Liver (tissue), 8 donors: ENCODE measurements at regions not wholly inside any gene's neighbourhood (a gene's known extent, or its start where the extent isn't known, plus 50 kb on each side); places are given as distances from the start of the nearest gene placed in this dataset.

Source experiments
- DNase-seq: peaks from one replicate; pipeline ENCODE4 v3.0.0-alpha.2; 2017; ENCODE audit warnings: low spot score
- H3K27ac ChIP-seq, 2 donors: one replicate each; pipeline ENCODE4 v1.7.0; 2013; ENCODE audit warnings: inconsistent platforms in 2 of 2, low read length in 2 of 2, control low read depth in 1 of 2, low read depth in 1 of 2, mild to moderate bottlenecking in 1 of 2
- H3K27me3 ChIP-seq, 4 donors: one replicate each; pipeline versions ENCODE4 v1.6.1 to v1.7.0; 2013; ENCODE audit warnings: low read length in 3 of 4, inconsistent platforms in 1 of 4, mild to moderate bottlenecking in 1 of 4, moderate library complexity in 1 of 4; ENCODE audit not compliant: control insufficient read depth in 4 of 4, insufficient read depth in 4 of 4
- H3K36me3 ChIP-seq, 4 donors: one replicate each; pipeline versions ENCODE4 v1.6.1 to v1.7.0; 2013; ENCODE audit warnings: low read length in 3 of 4, mild to moderate bottlenecking in 3 of 4, low read depth in 1 of 4, moderate library complexity in 1 of 4; ENCODE audit not compliant: control insufficient read depth in 4 of 4, insufficient read depth in 3 of 4
- H3K4me1 ChIP-seq, 4 donors: one replicate each; pipeline versions ENCODE4 v1.6.1 to v1.7.0; 2013; ENCODE audit warnings: low read length in 3 of 4, mild to moderate bottlenecking in 3 of 4, moderate library complexity in 1 of 4; ENCODE audit not compliant: control insufficient read depth in 4 of 4, insufficient read depth in 4 of 4
- H3K4me3 ChIP-seq, 3 donors: one replicate each; pipeline versions ENCODE4 v1.6.1 to v1.7.0; 2013; ENCODE audit warnings: low read length in 3 of 3, control low read depth in 1 of 3, low read depth in 1 of 3, mild to moderate bottlenecking in 1 of 3
- H3K9ac ChIP-seq, 2 donors: one replicate each; pipeline ENCODE4 v1.7.0; 2013; ENCODE audit warnings: low read length in 2 of 2, mild to moderate bottlenecking in 2 of 2, moderate library complexity in 2 of 2, control low read depth in 1 of 2, low read depth in 1 of 2
- H3K9me3 ChIP-seq, 4 donors: one replicate each; pipeline versions ENCODE4 v1.6.1 to v1.7.0; 2013; ENCODE audit warnings: low read length in 3 of 4; ENCODE audit not compliant: control insufficient read depth in 4 of 4
- ATF3 ChIP-seq: IDR thresholded peaks from 2 replicates; pipeline ENCODE4 v1.6.1; 2016; ENCODE audit warnings: antibody characterized with exemption
- CTCF ChIP-seq: fragments of 150-350 bp; IDR thresholded peaks from 2 replicates; pipeline ENCODE4 v1.5.1; 2017; ENCODE audit warnings: improper control_type of control experiment, low read depth, low read length; ENCODE audit not compliant: missing input control
- FOXA1 ChIP-seq: IDR thresholded peaks from 2 replicates; pipeline ENCODE4 v1.6.1; 2016; ENCODE audit warnings: antibody characterized with exemption
- FOXA2 ChIP-seq: IDR thresholded peaks from 2 replicates; pipeline ENCODE4 v1.6.1; 2016; ENCODE audit warnings: antibody characterized with exemption
- GABPA ChIP-seq, 2 donors: IDR thresholded peaks in 1 of 2; conservative IDR thresholded peaks in 1 of 2; 2 replicates each; pipeline ENCODE4 v1.6.1; 2016; ENCODE audit warnings: antibody characterized with exemption in 2 of 2, mild to moderate bottlenecking in 1 of 2, moderate library complexity in 1 of 2
- HNF4A ChIP-seq, 2 donors: conservative IDR thresholded peaks; 2 replicates each; pipeline ENCODE4 v1.6.1; 2016; ENCODE audit warnings: antibody characterized with exemption in 2 of 2, mild to moderate bottlenecking in 2 of 2
- HNF4G ChIP-seq: IDR thresholded peaks from 2 replicates; pipeline ENCODE4 v1.6.1; 2016; ENCODE audit warnings: antibody characterized with exemption
- JUND ChIP-seq, 2 donors: IDR thresholded peaks; 2 replicates each; pipeline ENCODE4 v1.6.1; 2016; ENCODE audit warnings: antibody characterized with exemption in 2 of 2
- NR2F2 ChIP-seq: IDR thresholded peaks from 2 replicates; pipeline ENCODE4 v1.6.1; 2016; ENCODE audit warnings: antibody characterized with exemption
- RAD21 ChIP-seq, 2 donors: IDR thresholded peaks; 2 replicates each; pipeline ENCODE4 v1.6.1; 2016; ENCODE audit warnings: antibody characterized with exemption in 2 of 2, mild to moderate bottlenecking in 2 of 2
- REST ChIP-seq: IDR thresholded peaks from 2 replicates; pipeline ENCODE4 v1.6.1; 2016; ENCODE audit warnings: antibody characterized with exemption, mild to moderate bottlenecking
- SP1 ChIP-seq: IDR thresholded peaks from 2 replicates; pipeline ENCODE4 v1.6.1; 2018; ENCODE audit warnings: antibody characterized with exemption, mild to moderate bottlenecking
- ZBTB33 ChIP-seq: IDR thresholded peaks from 2 replicates; pipeline ENCODE4 v1.6.1; 2016; ENCODE audit warnings: antibody characterized with exemption
- WGBS: extraction: QIAGEN DNeasy Blood & Tissue Kit; methylation state at CpG from one replicate; pipeline ENCODE4 v1.1.7; 2013; 5-methylcytosine and 5-hydroxymethylcytosine counted together
- donor health status: healthy.
- donor health status: healthy.
- donor health status: healthy.
- donor health status: healthy.
- donor health status: healthy.

- Histone ChIP-seq H3K9me3 (no peaks in the 10 kb centered on the region), H3K9ac (no peak overlapping the region), H3K27me3 (no peaks in the 10 kb centered on the region), H3K36me3 (no peaks in the 10 kb centered on the region), H3K4me1 (no peaks in the 10 kb centered on the region), H3K27ac (no peak overlapping the region), H3K4me3 (no peak overlapping the region)
- TF ChIP-seq NR2F2 (no peak), ATF3 (no peak), SP1 (no peak), GABPA (IDR thresholded peaks at IDR 0.05 in 1 of 2, conservative IDR thresholded peaks at IDR 0.05 in 1 of 2) (no peak), REST (no peak), JUND (IDR thresholded peaks at IDR 0.05) (no peak), HNF4G (no peak), FOXA2 (no peak), CTCF (no peak)
- WGBS: 89% methylated on average over 5 of the region's 5 CpGs
- no peak for DNase-seq
These were observed 74.7 kb downstream of the SDC1 start for GRCh38 chr2:20150110-20150706.

GRCh38 chr2:20149703-20150030 is 75.3 kb downstream of the SDC1 start:
- peak overlapping the region in 1 of 2 donors; percentile 36 for H3K27ac ChIP-seq
- DNase-seq: no peak
- no peak for TF ChIP-seq HNF4G
- no peak for TF ChIP-seq GABPA (IDR thresholded peaks at IDR 0.05 in 1 of 2, conservative IDR thresholded peaks at IDR 0.05 in 1 of 2)
- no peak for TF ChIP-seq ZBTB33
- no peak for TF ChIP-seq SP1
- no peak for TF ChIP-seq REST
- TF ChIP-seq RAD21 (IDR thresholded peaks at IDR 0.05): no peak
- TF ChIP-seq HNF4A (conservative IDR thresholded peaks at IDR 0.05): no peak
- TF ChIP-seq FOXA1: no peak
- no peak for TF ChIP-seq CTCF
- no peak for TF ChIP-seq NR2F2

More at GRCh38 chr2:20149703-20150030, 75.3 kb downstream of the SDC1 start:
- no peak overlapping the region for H3K4me3 ChIP-seq
- H3K9me3 ChIP-seq: no peaks in the 10 kb centered on the region
- 88% methylated on average over 5 of the region's 5 CpGs for WGBS
- no peaks in the 10 kb centered on the region for H3K4me1 ChIP-seq
- no peaks in the 10 kb centered on the region for H3K27me3 ChIP-seq
- no peak overlapping the region for H3K9ac ChIP-seq
- no peaks in the 10 kb centered on the region for H3K36me3 ChIP-seq
